HT1080 (cell line): ENCODE measurements at regions not wholly inside any gene's neighbourhood (a gene's known extent, or its start where the extent isn't known, plus 50 kb on each side); places are given as distances from the start of the nearest gene placed in this dataset.
"Not testable (repeated sequence)": the region's sequence is repeated elsewhere in the genome, so short reads cannot be mapped to it uniquely, and the experiment has no call there.

ENCODE experiments used
- DNase-seq: peaks from one replicate; pipeline ENCODE4 v3.0.0-alpha.2; 2015; ENCODE audit warnings: low read depth

DNA sequence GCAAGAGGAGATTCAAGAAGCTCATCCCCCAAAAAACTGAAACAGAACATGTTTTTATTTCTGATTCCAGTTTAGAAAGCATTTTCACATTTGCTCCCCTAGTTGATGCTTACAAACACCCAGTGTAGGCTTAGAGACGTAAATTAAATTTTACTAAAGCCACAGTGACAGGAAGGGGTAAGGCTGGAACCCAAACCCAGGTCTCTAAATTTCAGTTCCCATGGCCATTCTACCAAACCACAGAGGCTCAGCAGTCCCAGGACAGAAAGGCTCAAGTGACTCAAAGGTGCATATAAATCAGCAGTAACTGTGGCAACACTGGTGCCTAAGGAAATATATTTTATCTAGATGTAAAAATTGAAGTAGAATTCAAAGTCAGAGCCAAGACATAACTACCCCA, 128.7 kb downstream of the CEP120 start:
- DNase-seq: no peak

DNA sequence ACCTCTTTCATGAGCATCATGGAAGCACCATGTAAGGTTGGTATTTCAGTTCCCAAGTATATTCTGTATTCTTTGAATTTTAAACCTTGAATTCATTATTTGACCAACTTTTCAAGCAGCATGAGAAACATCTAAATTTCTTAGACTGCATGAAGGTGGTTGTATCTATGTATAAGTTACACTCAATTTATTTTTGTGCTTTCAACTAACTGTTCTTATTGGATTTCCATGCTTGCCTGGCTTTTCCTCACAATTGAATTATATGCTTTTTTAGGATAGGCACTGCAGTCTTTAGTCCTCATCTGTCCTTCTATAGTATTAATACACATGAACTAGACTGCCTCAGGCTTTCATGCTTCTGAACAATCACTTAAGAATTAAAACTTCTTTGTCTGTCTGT, 134.0 kb downstream of the CEP120 start:
- no peak for DNase-seq

DNA sequence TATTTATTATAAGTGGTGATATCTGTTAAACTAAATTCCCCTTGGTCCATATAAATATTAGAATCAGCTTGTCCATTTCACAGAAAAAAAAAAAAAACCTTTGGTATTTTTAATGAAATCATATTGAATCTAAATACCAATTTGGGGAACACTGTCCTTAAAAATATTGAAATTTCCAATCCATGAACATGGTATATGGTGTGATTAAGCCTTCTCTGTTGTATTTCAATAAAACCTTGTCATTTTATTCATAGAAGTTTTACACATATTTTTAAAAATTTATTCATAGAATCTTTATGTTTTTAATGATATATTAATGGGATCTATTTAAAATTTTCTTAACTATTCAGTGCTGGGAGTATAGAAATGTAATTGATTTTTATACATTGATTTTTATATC, 135.3 kb downstream of the CEP120 start:
- DNase-seq: no peak

DNA sequence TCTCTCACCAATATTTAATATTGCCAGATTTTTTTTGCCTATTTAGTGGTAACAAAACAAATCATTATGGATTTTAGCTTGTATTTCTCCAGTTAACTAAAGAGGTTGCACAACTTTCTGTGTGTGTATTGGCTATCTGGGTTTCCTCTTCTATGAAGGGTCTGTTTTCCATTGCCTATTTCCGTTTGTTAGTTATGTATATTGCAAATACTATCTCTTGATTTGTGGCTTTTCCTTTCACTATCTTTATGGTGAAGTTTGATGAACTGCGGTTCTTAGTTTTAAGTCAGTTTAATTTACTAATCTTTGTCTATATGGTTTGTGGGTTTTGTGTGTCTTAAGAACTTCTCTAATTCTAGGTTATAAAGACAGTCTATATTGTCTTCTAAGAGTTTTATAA, 136.3 kb downstream of the CEP120 start:
- no peak for DNase-seq

DNA sequence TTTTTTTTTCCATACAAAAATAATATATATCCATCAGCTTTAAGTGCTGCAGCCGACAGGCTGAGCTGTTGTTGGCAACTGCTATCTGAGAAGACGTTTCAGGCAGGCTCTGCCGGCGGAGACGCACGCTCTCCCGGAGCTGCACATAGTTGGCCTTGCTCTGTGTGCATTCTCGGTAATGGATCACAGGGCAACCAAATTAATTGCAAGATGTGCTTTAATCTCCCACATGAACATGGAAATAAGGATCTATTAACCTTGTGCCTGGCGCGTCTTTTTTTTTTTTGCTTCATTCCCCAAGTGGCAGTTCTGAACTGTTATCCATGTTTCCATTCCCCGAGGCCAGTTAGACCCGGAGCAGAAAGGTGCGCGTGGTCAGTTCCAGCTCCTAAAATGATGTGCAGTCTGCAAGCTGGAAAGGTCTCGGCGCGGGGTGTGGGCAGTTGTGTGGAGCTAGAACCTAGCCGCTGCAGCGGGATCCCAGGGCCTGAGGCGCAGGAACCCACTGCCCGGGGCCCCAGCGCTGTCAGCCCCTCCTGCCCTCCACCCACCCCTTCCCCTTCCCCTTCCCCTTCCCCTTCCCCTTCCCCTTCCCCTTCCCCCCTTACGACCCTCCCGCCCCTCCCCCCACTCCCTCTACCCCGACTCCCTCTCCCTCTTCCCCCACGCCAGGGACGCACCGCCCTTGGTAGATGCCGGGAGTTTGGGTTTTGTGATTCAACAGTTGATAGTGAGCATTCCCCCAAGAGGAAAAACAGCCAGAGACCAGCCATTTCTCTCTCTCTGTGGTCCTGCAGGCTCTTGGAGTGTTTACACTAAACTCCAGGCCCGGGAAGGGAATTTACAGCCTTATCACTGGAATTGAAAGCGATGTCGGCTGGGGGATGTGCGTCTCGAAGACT, 137.8 kb downstream of the CEP120 start:
- no peak for DNase-seq

DNA sequence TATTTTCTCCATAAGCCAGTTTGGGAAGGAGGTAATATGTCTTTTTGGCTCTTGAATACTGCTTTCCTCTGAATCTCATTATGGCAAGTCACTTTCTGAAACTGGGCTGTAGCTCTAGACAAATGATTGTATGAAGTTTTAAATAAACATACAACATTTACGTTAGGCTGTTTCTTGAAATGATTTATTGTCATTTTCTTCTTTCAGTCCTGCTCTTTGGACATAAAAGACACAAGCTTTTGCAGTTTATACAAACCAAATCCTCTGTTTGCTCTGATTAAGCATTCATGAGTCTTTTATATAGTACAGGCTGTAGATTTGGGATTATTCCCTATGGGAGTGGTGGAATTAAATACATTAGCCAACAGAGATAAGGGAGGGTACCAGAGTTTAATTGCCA, 139.7 kb downstream of the CEP120 start:
- no peak for DNase-seq

DNA sequence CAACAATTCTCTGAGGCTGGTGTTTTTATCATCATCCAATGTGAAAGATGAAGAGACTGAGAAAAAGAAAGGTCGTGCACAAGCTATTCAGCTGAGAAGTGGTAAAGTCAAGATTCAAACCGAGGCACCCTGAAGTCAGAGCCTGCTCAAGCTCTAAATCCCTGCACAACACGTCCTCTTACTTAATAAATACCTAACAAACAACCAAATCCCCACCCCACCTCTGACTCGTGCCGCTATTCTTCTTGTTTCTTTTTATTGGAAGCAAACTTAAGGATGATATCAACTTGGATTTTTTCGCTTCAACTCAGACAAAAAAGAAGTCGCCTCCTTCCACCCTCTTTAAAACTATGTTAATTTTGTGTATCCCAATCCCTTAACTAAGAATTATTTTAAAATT, 140.2 kb downstream of the CEP120 start:
- no peak for DNase-seq

DNA sequence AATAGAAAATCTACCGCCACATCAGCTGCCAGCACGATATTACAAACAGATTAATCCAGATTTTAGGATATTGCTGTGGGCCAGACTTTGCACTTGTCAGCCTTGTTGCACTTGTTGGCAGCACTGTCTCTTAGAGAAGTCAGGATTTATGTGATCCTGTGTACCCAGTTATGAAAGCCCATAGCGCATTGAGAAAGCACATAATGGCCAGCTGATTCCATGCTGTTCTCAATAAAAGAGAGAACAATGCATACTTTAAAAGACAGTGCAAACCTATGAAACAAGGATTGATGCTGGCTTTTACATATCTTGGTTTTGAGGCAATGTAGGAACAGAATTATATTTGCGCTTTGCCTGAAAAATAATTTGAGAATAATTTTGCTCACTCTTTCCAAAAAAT, 140.8 kb downstream of the CEP120 start:
- DNase-seq: no peak

DNA sequence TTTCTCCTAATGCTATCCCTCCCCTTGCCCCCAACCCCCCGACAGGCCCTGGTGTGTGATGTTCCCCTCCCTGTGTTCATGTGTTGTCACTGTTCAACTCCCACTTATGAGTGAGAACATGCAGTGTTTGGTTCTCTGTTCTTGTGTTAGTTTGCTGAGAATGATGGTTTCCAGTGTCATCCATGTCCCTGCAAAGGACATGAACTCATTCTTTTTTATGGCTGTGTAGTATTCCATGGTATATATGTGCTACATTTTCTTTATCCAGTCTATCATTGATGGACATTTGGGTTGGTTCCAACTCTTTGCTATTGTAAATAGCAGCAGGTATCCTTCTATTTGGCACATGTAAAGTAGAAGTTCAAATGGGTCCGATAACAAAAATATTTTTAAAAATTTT, 142.3 kb downstream of the CEP120 start:
- DNase-seq: not testable (repeated sequence)

DNA sequence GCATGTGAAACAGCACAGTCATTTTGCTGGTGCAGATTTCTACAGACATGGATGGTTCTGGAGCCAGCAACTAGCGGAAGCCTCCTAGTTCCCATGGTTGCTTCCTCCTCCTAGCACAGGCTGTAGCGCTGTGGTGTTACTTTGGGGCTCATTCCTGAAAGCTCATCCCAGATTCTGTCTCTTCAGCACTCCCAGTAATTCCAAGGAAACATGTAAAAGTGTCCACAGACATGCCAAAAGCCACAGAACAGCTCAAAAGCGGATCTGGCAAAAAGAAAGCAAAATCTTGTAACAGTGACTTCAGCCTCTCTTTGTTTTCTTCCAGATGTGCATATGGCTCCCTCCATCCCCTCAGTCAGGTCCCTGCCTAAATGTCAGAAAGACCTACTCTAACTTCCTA, 144.1 kb downstream of the CEP120 start:
- no peak for DNase-seq

DNA sequence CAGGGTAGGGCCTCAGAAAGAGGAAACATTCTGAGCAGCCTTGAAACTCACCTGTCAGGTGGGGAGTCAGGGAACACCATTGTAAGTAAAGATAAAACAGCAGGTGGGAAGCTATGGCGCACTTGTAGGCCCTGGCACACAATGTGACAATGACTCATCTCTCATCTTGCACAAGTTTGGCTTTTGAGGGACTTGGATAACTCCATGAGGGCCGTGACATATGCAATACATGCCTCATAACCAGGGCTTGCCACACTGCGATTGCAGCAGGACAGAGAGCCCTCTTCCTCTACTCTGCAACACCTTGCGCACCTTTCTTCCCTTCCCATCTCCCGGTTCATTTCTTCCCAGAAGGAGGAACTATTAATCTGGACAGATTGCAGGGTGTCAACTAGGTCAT, 144.9 kb downstream of the CEP120 start:
- peak; percentile 24 for DNase-seq

DNA sequence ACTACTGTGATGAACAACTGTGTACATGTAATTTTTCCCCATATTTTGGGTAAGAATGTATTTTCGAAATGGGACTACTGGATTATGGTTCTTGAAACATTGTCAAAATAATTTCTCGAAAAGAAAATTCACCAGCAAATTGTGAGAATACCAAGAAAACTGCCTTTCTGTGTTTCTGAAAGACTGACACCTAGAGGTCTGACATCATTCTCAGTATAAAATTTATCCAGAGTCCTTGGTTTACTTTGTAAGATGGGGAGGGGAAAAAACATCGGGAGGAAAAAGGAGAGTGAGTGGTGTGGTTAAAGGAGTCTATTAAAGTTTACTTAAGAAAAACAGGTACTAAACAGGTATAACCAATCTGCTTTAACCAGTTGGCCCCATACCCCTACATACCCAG, 149.2 kb downstream of the CEP120 start:
- DNase-seq: no peak

DNA sequence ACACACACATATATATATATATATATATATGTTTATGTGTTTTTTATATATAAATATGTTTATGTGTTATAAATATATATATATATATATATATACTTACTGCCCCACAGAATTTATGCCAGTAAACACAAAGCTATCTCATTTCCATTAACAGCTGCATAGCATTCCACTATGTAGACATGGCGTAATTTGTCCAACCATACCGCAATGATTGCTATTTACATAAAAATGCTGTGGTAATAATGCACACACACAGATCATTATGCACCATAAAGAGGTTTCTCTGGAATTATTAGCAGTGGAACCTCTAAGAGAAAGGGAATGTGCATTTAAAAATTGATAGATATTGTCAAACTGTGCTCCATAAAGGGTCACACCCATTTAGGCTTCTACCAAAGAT, 150.1 kb downstream of the CEP120 start:
- no peak for DNase-seq

DNA sequence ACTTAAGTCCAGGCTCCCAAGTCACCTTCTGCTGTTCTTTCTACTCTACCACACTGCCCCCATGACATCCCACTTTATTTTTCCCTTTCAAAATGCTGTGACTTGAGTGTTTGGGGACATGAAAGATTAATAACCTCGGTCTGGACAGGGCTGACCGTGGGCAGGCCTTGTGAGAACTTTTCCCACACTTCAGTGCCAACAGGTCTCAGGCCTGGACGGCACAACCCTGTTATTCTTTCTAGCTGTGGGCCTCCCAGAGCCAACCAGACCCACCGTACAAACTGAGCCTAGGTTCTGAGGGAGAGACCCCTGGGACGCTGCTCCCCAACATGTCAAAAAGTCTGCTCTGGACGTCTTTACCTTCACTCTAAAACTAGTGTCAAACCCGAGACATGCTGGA, 153.4 kb downstream of the CEP120 start:
- no peak for DNase-seq

DNA sequence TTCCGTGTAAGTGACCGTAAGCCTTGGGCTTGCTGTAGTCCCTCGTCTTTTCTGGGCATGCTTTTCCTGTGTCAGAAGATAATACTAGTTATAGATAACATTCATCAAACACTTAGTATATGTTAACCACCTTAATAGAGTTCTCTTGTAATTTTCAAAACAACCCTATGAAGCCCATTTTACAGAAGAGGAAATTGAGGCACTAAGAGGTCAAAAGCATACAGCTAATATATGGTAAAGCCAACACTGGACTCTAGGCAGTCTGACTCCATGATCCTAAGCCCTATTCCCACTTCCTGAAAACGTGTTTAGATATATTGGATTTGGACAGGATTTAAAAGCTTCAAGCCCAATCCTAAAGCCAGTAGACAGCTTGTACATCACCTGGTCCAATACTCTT, 153.8 kb downstream of the CEP120 start:
- no peak for DNase-seq

DNA sequence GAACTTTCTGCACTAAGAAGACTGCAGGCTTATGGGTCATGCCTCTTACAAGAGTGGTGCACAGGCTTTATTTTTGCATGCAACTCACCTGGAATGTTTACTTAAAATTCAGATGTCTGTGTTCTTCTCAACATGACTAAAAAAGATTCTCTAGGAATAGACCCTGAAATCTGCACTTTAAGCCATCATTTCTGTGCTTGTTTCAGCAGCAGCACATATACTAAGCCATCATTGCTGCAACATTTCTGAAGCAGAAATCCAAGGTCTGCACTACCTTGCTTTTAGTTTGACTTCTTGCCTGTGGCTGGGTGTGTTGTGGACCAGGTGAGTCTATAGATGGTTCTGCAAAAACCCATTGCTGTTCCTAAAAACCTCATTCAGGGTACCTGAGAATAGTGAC, 156.8 kb downstream of the CEP120 start:
- DNase-seq: no peak

DNA sequence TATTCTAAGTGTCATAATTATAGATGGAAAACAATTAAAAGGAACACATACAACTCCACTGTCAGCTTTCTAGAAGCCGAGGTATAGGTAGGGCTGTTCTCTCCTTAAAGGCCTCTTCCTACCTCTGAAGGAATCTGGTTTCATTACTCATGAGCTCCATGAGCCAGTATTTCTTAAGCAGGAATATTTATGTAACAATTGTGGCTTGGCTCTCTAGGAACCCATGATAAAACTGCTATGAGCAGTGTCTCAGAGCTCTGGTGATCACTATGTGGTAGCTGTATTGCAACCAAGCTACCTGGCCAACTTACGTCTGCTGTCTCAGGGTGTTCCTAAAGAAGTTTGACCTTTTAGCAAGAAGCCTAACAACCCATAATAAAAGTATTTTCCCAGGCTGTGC, 157.7 kb downstream of the CEP120 start:
- no peak for DNase-seq

DNA sequence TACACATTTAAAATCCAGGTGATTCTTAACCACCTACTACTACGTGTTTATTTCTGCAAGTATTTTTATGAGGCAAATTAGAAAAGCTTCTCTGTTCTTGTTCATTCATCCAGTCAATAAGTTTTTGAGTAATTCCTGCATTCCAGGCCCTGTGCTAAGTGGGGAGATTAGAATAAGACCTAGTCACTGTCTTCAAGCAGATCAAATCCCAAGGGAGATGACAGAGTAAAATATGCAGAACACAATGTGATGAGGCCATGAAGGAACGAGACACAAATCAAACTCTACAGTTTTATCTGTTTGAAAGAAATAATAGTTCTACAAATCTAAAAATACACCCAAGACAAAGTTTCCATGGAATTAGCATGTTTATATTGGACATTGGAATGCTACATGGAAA, 158.8 kb downstream of the CEP120 start:
- DNase-seq: no peak

DNA sequence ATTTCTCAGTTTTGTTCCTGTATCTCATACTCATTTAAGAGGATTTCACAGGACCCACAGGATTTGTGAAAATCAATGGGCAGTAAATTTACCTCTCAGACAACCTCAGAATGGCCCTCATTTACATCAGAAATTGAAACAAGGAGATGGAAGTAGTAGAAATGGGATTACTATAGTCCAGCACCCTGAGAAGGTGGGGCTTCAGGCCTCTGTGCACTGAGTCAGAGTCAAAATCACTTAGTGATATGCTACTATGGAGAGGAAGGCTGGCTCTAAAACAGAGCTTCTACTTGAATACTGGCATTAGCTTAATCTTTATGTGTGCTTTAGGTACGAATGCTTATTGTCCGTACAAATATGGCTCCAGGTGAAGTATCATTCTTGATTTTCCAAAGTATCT, 159.3 kb downstream of the CEP120 start:
- DNase-seq: no peak

DNA sequence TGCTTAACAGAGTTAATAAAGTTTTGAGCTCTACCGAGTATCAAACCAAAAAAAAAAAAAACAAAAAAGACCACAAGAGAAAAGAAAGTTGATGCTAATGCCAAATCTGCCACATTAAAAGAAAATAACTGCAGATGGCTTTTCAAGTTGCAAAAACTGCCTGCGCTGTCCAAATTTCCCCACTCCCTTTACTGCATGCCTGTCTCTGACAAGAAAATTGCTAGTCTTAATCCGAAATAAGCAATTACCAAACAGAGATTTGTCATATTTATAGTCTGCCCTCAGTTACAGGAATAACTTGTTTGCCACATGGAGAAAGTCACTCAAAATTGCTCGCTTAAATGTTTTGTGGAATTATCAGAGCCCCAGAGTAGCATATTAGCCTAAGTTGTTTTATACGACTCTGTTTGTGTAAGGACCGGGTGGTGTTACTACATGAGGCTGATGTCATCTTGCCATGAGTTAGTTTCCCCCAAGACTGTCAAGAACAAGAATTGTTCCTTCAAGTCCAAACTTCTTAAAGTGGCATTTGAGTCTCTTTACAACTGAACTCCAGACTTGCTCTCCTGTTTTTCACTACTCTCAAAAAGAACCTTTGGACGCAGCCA, 160.9 kb downstream of the CEP120 start:
- DNase-seq: no peak

DNA sequence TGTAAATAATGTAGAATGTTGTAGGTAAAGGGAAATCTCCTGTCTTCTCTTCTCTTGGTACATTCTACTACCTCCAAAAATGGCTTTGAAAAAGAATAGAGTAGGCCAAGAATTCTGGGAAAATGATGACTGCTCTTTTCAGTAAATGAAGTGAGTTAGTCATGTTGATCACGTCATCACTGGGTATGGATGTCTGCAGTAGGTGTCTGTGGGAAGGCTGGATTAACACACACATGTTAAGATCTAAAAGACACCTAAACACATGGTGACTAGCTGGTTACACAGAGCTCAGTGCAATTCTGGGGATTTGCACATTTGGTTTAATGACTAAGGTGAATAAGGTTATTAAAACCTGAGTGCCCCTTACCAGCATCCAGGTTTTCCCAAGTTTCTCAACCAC, 161.5 kb downstream of the CEP120 start:
- peak; percentile 42 for DNase-seq

DNA sequence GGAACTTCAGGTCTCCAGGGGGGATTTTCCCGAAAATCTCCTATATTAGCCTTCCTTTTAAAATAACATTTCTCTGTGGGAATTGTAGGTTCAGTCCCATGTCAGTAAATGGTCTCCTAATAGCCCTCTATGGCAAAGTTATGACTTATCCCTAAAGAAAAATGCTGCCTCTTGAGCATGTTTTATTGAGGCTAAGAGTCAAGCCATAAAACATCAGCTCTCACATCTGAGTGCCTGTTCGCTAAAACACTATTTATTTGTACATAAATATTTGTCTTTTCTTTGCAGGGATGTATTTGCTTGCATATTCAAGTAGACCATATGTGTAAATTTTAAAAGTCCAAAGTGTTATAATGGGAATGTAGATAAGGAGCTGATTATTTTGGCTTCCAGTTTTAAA, 160.4 kb downstream of the PRDM6 start:
- DNase-seq: no peak

DNA sequence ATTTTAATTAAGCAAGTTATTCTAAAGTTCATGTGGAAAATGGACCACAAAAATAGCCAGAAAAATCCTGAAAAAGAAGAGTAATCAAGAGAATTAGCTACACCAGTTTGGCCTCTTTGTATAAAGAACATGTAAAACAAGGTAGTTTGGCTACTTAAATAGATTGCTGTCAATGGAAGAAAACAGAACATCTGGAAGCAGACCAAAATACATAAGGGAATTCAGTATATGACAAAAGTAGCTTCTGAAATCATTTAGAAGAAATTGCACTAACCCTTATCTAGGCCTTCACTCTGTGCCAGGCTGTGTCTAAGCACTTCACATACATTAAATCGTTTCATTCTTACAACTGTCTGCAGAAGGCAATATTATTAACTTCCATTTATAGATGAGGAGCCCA, 156.6 kb downstream of the PRDM6 start:
- DNase-seq: no peak
